ENCODE measurements at regions not wholly inside any gene's neighbourhood (a gene's known extent, or its start where the extent isn't known, plus 50 kb on each side); places are given as distances from the start of the nearest gene placed in this dataset.

GRCh38 chr1:238226810-238227209, 336.1 kb upstream of the ZP4 start:
- TF ChIP-seq TAF1 (IDR thresholded peaks at IDR 0.05; ENCODE audit: low read depth, low read length), result no peak
- no peak for TF ChIP-seq POLR2AphosphoS5 (IDR thresholded peaks at IDR 0.05; ENCODE audit: low read depth, low read length)

Measured in GM12891 (cell line).